KMS-11 (cell line): ENCODE measurements at regions not wholly inside any gene's neighbourhood (a gene's known extent, or its start where the extent isn't known, plus 50 kb on each side); places are given as distances from the start of the nearest gene placed in this dataset.

ENCODE experiments used
- H2AFZ ChIP-seq: fragments of 200-600 bp; sonication (generic); 2 replicates; pipeline ENCODE4 v1.6.1; 2016; ENCODE audit warnings: antibody characterized with exemption, mixed run types, low read depth
- H3K27ac ChIP-seq: fragments of 200-600 bp; sonication (generic); 2 replicates; pipeline ENCODE4 v1.6.1; 2016; ENCODE audit warnings: mild to moderate bottlenecking, mixed run types
- H3K27me3 ChIP-seq: fragments of 200-600 bp; sonication (generic); 2 replicates; pipeline ENCODE4 v1.6.1; 2017; ENCODE audit warnings: mild to moderate bottlenecking, low read depth, mixed run types, moderate library complexity; ENCODE audit not compliant: insufficient read depth
- H3K36me3 ChIP-seq: fragments of 200-600 bp; sonication (generic); 2 replicates; pipeline ENCODE4 v1.6.1; 2017; ENCODE audit warnings: mild to moderate bottlenecking, mixed run types; ENCODE audit not compliant: insufficient read depth
- H3K4me1 ChIP-seq: fragments of 200-600 bp; sonication (generic); 2 replicates; pipeline ENCODE4 v1.6.1; 2016; ENCODE audit warnings: mild to moderate bottlenecking, low read depth, mixed run types; ENCODE audit not compliant: poor library complexity, severe bottlenecking
- H3K4me2 ChIP-seq: fragments of 200-600 bp; sonication (generic); 2 replicates; pipeline ENCODE4 v1.7.0; 2016; ENCODE audit warnings: mild to moderate bottlenecking, mixed run types
- H3K4me3 ChIP-seq: fragments of 200-600 bp; sonication (generic); IDR thresholded peaks from 2 replicates; pipeline ENCODE4 v1.6.1; 2017; ENCODE audit warnings: low read depth, low read length, mixed read lengths; ENCODE audit not compliant: insufficient read depth
- H3K79me2 ChIP-seq: fragments of 200-600 bp; sonication (generic); 2 replicates; pipeline ENCODE4 v1.6.1; 2016; ENCODE audit warnings: low read depth, mixed run types; ENCODE audit not compliant: insufficient read depth
- H3K9ac ChIP-seq: fragments of 200-600 bp; sonication (generic); 2 replicates; pipeline ENCODE4 v1.6.1; 2016; ENCODE audit warnings: mild to moderate bottlenecking, mixed run types
- H4K20me1 ChIP-seq: fragments of 200-600 bp; sonication (generic); 2 replicates; pipeline ENCODE4 v1.6.1; 2016; ENCODE audit warnings: mild to moderate bottlenecking, mixed run types; ENCODE audit not compliant: insufficient read depth
- TF ChIP-seq, protein P1 (sequence below): fragments of 200-600 bp; sonication (generic); conservative IDR thresholded peaks from 2 replicates; pipeline ENCODE4 v1.6.1; 2017; ENCODE audit warnings: low read depth, mild to moderate bottlenecking, antibody characterized with exemption, low read length, moderate library complexity, mixed read lengths

DNA sequence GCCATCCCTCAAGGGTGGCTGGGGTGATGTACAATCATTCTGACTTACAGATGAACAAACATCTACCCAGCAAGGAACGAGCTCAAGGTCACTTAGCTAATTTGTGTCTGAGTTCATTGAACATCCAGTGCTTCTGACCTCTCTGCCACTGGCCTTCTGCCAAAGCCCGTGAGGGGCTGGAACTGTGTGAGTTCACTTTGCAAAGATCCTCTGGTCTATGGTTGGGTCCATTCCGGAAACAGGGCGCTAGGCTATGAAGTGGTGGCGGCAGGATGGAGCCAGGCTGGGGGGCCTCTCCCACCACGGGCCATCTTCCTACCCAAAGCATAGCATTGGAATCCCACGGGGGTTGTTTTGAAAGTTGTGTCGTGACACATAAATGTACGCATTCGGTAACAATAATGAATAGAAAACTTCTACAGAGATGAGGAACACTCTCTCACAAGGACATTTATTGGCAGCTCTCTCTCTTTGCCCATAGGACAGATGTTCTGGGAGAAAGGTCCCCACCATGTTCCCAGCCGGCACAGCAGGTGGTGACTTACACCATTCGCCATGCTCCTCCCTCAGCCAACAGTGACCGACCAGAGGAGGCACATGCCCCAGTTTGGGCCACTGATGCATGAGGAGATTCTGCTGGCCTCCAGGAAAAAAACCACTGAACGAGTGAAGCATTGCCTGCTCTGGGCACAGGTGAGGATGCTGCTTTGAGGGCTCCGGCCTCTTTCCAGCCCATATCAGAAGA is 214.7 kb upstream of the CHRNA7 start:
- Histone ChIP-seq H2AFZ (no peak overlapping the region), H3K4me3 (no peak overlapping the region), H4K20me1 (no peaks in the 10 kb centered on the region), H3K4me2 (no peak overlapping the region), H3K79me2 (no peaks in the 10 kb centered on the region), H3K4me1 (no peaks in the 10 kb centered on the region), H3K9ac (no peak overlapping the region), H3K27me3 (no peaks in the 10 kb centered on the region), H3K27ac (no peak overlapping the region), H3K36me3 (no peaks in the 10 kb centered on the region)
- TF ChIP-seq, protein P1, sequence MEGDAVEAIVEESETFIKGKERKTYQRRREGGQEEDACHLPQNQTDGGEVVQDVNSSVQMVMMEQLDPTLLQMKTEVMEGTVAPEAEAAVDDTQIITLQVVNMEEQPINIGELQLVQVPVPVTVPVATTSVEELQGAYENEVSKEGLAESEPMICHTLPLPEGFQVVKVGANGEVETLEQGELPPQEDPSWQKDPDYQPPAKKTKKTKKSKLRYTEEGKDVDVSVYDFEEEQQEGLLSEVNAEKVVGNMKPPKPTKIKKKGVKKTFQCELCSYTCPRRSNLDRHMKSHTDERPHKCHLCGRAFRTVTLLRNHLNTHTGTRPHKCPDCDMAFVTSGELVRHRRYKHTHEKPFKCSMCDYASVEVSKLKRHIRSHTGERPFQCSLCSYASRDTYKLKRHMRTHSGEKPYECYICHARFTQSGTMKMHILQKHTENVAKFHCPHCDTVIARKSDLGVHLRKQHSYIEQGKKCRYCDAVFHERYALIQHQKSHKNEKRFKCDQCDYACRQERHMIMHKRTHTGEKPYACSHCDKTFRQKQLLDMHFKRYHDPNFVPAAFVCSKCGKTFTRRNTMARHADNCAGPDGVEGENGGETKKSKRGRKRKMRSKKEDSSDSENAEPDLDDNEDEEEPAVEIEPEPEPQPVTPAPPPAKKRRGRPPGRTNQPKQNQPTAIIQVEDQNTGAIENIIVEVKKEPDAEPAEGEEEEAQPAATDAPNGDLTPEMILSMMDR = no peak

DNA sequence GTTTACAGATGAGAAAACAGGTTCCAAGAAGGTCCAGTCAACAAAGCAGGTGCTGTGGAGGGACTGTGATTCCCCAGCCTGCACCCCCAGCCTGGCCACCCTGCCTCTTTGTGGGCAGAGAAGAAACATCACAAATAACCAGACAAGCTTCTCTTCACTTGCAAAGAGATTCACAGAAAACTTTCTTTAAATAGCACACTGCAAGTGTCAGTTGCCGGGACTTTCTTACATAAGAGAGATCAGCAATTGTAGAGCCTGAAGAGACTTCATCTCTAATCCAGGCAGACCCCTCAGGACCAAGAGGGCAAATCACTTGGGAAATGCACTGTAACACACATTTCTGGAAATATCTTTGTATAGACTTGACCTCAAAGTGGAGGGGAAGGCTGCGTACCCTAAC is 207.9 kb upstream of the CHRNA7 start:
- Histone ChIP-seq H3K79me2 (no peaks in the 10 kb centered on the region), H3K4me3 (no peak overlapping the region), H2AFZ (no peak overlapping the region), H3K4me2 (no peak overlapping the region), H4K20me1 (no peaks in the 10 kb centered on the region), H3K4me1 (no peaks in the 10 kb centered on the region), H3K27ac (no peak overlapping the region), H3K9ac (no peak overlapping the region), H3K27me3 (no peaks in the 10 kb centered on the region), H3K36me3 (no peaks in the 10 kb centered on the region)
- TF ChIP-seq, protein P1 = no peak

DNA sequence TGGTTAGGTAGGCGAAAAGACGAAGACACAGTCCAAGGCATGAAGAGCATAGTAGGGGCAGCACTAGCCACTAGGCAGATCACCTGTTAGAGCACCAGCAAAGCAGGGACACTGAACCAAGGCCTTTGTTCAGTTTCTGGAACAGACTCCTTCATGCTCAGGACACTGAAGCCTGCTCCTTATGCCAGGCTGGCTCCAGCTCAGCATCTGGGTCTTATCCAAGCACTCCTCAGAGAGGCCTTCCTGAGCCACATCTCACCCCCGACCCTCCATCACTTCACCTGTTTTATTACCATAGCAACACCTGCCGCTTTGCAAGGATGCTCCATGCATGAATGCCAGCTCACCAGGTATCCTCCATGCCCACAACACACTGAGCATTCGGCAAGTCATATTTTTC is 206.3 kb upstream of the CHRNA7 start:
- TF ChIP-seq, protein P1 = no peak
- Histone ChIP-seq H3K4me3 (no peak overlapping the region), H2AFZ (no peak overlapping the region), H3K79me2 (no peaks in the 10 kb centered on the region), H3K9ac (no peak overlapping the region), H3K36me3 (no peaks in the 10 kb centered on the region), H4K20me1 (no peaks in the 10 kb centered on the region), H3K27me3 (no peaks in the 10 kb centered on the region), H3K4me2 (no peak overlapping the region), H3K27ac (no peak overlapping the region), H3K4me1 (no peaks in the 10 kb centered on the region)

DNA sequence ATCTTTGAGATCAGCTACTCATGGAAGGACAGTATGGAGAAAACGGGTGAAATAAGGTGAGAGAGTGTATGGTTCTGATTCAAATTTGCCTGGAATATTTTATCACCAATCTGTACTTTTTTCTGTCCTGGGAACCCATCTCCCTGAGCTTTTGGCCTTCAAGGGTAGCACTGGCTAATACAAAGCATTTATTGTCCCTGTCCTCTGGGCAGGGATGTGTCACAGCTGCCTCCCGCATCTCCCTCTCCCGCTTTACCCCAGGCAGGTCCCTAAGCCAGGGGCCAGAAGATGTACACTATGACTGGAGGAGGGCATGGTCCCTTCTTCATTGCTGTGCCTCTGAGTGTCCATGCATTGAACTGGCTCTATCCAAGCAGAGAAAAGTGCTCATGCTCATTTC is 201.7 kb upstream of the CHRNA7 start:
- Histone ChIP-seq H3K27me3 (no peaks in the 10 kb centered on the region), H2AFZ (no peak overlapping the region), H3K27ac (no peak overlapping the region), H3K36me3 (no peaks in the 10 kb centered on the region), H3K4me3 (no peak overlapping the region), H4K20me1 (no peaks in the 10 kb centered on the region), H3K4me2 (no peak overlapping the region), H3K79me2 (no peaks in the 10 kb centered on the region), H3K4me1 (no peaks in the 10 kb centered on the region), H3K9ac (no peak overlapping the region)
- TF ChIP-seq, protein P1 = no peak
